GM12892 (cell line): ENCODE measurements at regions not wholly inside any gene's neighbourhood (a gene's known extent, or its start where the extent isn't known, plus 50 kb on each side); places are given as distances from the start of the nearest gene placed in this dataset.

Experiments used
- POLR2A ChIP-seq: IDR thresholded peaks from 2 replicates; pipeline ENCODE4 v1.6.1; 2011; ENCODE audit warnings: low read depth, low read length, control low read depth
- POLR2AphosphoS5 ChIP-seq: IDR thresholded peaks from 2 replicates; pipeline ENCODE4 v1.6.1; 2011; ENCODE audit warnings: low read depth, low read length, control low read depth
- TAF1 ChIP-seq: IDR thresholded peaks from 2 replicates; pipeline ENCODE4 v1.6.1; 2011; ENCODE audit warnings: low read depth, mild to moderate bottlenecking, control low read depth, low read length, borderline replicate concordance

DNA sequence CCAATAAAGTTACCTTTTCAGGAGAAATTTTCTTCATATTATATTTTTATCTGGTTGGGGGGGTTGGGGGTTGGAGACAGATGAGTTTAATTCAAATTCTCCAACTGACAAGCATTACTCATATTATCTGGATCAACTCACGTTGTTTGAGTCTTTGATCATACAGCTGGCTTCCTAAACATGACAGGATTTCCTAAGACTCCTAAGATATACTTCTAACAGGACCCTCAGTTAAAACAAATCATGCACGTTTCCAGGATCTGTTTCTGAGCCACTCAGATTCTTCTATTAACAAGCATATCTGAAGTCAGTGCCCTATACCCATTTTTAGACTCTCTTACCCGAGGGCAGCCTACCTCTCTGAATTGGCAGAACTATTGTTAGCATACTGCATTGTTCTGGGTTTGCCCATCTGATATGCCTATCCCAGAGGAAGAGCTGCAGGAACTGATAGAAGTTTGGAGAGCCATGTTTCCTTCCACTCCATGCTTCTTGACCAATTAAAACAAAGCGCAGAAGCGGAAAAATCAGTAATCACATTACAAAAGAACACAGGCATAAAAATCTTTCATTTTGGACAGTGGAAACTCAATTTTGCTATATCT lies 653.9 kb downstream of the LTN1 start:
- TF ChIP-seq POLR2A (no peak), TAF1 (no peak), POLR2AphosphoS5 (no peak)
